SK-N-SH (cell line): ENCODE measurements at regions not wholly inside any gene's neighbourhood (a gene's known extent, or its start where the extent isn't known, plus 50 kb on each side); places are given as distances from the start of the nearest gene placed in this dataset.

Experiments used
- CTCF ChIP-seq: fragments of 200-600 bp; sonication (generic); IDR thresholded peaks from 2 replicates; pipeline ENCODE4 v1.6.1; 2017; ENCODE audit warnings: antibody characterized with exemption, mild to moderate bottlenecking, moderate library complexity
- ELF1 ChIP-seq: IDR thresholded peaks from 2 replicates; pipeline ENCODE4 v1.4.0; 2012
- EP300 ChIP-seq, 2 experiments: IDR thresholded peaks; 2 replicates each; pipeline versions ENCODE4 v1.4.0 to v1.6.1; 2012; ENCODE audit warnings: borderline replicate concordance in 1 of 2, low read depth in 1 of 2, low read length in 1 of 2
- EZH2phosphoT487 ChIP-seq: fragments of 200-600 bp; sonication (generic); IDR thresholded peaks from 2 replicates; pipeline ENCODE4 v1.6.1; 2017; ENCODE audit warnings: low read depth, mixed run types, mild to moderate bottlenecking, antibody characterized with exemption, moderate library complexity, borderline replicate concordance
- IRF3 ChIP-seq: fragments of 150-350 bp; IDR thresholded peaks from 2 replicates; pipeline ENCODE4 v1.6.1; 2016; ENCODE audit warnings: mild to moderate bottlenecking, low read depth, low read length
- MAX ChIP-seq: IDR thresholded peaks from 2 replicates; pipeline ENCODE4 v1.4.0; 2012; ENCODE audit warnings: low read depth
- MXI1 ChIP-seq: IDR thresholded peaks from 2 replicates; pipeline ENCODE4 v1.6.1; 2012; ENCODE audit warnings: mild to moderate bottlenecking, low read depth, low read length, improper control_type of control experiment
- RCOR1 ChIP-seq: fragments of 150-350 bp; IDR thresholded peaks from 2 replicates; pipeline ENCODE4 v1.6.1; 2017; ENCODE audit warnings: antibody characterized with exemption, low read length
- REST ChIP-seq: IDR thresholded peaks from 2 replicates; pipeline ENCODE4 v1.6.1; 2012; ENCODE audit warnings: mild to moderate bottlenecking, low read depth, low read length, moderate library complexity
- SIN3A ChIP-seq: IDR thresholded peaks from 2 replicates; pipeline ENCODE4 v1.6.1; 2012; ENCODE audit warnings: low read depth, mild to moderate bottlenecking, low read length, moderate library complexity, borderline replicate concordance
- ZBTB33 ChIP-seq: IDR thresholded peaks from 2 replicates; pipeline ENCODE4 v1.4.0; 2012; ENCODE audit warnings: low read depth, borderline replicate concordance

- TF ChIP-seq CTCF (no peak), REST (no peak), MXI1 (no peak), MAX (no peak), EP300 (IDR thresholded peaks at IDR 0.05; ENCODE audit: borderline replicate concordance in 1 of 2, low read depth in 1 of 2, low read length in 1 of 2) (no peak), ELF1 (no peak), RCOR1 (no peak), EZH2phosphoT487 (no peak), IRF3 (no peak), ZBTB33 (no peak), SIN3A (no peak)
Measured at GRCh38 chr4:1566838-1567518, 117.1 kb downstream of the FAM53A start.
